ENCODE measurements at regions not wholly inside any gene's neighbourhood (a gene's known extent, or its start where the extent isn't known, plus 50 kb on each side); places are given as distances from the start of the nearest gene placed in this dataset.

DNA sequence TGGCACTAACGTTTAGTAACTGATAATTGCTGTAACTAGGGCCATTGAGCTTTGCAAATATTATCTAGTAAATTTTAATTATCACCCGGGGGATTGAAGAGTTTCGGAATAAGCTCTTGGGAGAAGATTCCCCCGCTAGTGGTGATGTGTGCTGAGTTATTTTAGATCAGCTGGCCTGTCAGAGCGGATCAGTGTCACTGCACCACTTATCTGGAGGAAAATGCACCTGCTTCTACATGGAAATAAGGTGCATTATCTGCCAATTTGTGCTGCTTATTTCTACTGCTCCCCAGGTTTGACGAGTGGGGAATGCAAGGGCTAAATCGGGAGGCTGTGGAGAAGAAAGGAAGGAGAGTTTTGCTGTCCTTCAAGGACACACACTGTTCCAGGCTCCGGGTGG lies 518.6 kb downstream of the TLE4 start:
- TF ChIP-seq, protein P1, sequence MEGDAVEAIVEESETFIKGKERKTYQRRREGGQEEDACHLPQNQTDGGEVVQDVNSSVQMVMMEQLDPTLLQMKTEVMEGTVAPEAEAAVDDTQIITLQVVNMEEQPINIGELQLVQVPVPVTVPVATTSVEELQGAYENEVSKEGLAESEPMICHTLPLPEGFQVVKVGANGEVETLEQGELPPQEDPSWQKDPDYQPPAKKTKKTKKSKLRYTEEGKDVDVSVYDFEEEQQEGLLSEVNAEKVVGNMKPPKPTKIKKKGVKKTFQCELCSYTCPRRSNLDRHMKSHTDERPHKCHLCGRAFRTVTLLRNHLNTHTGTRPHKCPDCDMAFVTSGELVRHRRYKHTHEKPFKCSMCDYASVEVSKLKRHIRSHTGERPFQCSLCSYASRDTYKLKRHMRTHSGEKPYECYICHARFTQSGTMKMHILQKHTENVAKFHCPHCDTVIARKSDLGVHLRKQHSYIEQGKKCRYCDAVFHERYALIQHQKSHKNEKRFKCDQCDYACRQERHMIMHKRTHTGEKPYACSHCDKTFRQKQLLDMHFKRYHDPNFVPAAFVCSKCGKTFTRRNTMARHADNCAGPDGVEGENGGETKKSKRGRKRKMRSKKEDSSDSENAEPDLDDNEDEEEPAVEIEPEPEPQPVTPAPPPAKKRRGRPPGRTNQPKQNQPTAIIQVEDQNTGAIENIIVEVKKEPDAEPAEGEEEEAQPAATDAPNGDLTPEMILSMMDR (IDR thresholded peaks at IDR 0.05), result no peak
- TF ChIP-seq POLR2A (IDR thresholded peaks at IDR 0.05), result no peak

Data from adrenal gland (tissue), 5 donors.